SU-DHL-6 (cell line): ENCODE measurements at regions not wholly inside any gene's neighbourhood (a gene's known extent, or its start where the extent isn't known, plus 50 kb on each side); places are given as distances from the start of the nearest gene placed in this dataset.

Experiments used
- H2AFZ ChIP-seq: fragments of 200-600 bp; sonication (generic); 2 replicates; pipeline ENCODE4 v1.6.1; 2014; ENCODE audit warnings: low read depth, mild to moderate bottlenecking, moderate library complexity, mixed read lengths, antibody characterized with exemption, low read length; ENCODE audit not compliant: severe bottlenecking
- H3F3A ChIP-seq: fragments of 200-600 bp; shearing (Covaris generic); 2 replicates; pipeline ENCODE4 v1.6.0; 2016; ENCODE audit warnings: antibody characterized with exemption, mild to moderate bottlenecking; ENCODE audit not compliant: insufficient read depth
- H3K27ac ChIP-seq: fragments of 200-600 bp; sonication (generic); 2 replicates; pipeline ENCODE4 v1.5.1; 2016; ENCODE audit warnings: low read depth, mild to moderate bottlenecking, low read length, moderate library complexity, mixed read lengths
- H3K27me3 ChIP-seq: fragments of 200-600 bp; sonication (generic), shearing (Covaris generic); 2 replicates; pipeline ENCODE4 v1.6.0; 2014; ENCODE audit warnings: mild to moderate bottlenecking, low read length
- H3K36me3 ChIP-seq: fragments of 200-600 bp; sonication (generic); 2 replicates; pipeline ENCODE4 v1.6.1; 2014; ENCODE audit warnings: mild to moderate bottlenecking, low read length, mixed read lengths
- H3K4me2 ChIP-seq: fragments of 300-600, 200-600 bp; shearing (Covaris generic), sonication (generic); 2 replicates; pipeline ENCODE4 v1.6.0; 2014; ENCODE audit warnings: low read length, low read depth, mild to moderate bottlenecking; ENCODE audit not compliant: poor library complexity, severe bottlenecking
- H3K4me3 ChIP-seq: fragments of 200-600 bp; sonication (generic); 2 replicates; pipeline ENCODE4 v1.5.1; 2014; ENCODE audit warnings: antibody characterized with exemption, low read length, mild to moderate bottlenecking, mixed read lengths; ENCODE audit not compliant: insufficient read depth, poor library complexity, severe bottlenecking
- H3K79me2 ChIP-seq: fragments of 200-600 bp; sonication (generic); 2 replicates; pipeline ENCODE4 v1.6.1; 2014; ENCODE audit warnings: mild to moderate bottlenecking, low read length, moderate library complexity; ENCODE audit not compliant: insufficient read depth
- H3K9ac ChIP-seq: fragments of 200-600 bp; sonication (generic); 2 replicates; pipeline ENCODE4 v1.7.0; 2014; ENCODE audit warnings: mild to moderate bottlenecking, low read length
- H3K9me2 ChIP-seq: fragments of 200-600 bp; sonication (generic); replicated peaks from 2 replicates; pipeline ENCODE4 v1.6.1; 2014; ENCODE audit warnings: low read length; ENCODE audit not compliant: insufficient read depth
- H3K9me3 ChIP-seq: fragments of 200-600 bp; sonication (generic); 2 replicates; pipeline ENCODE4 v1.6.1; 2014; ENCODE audit warnings: low read length, mixed read lengths; ENCODE audit not compliant: insufficient read depth
- H4K20me1 ChIP-seq: fragments of 200-600 bp; sonication (generic); 2 replicates; pipeline ENCODE4 v1.6.1; 2014; ENCODE audit warnings: low read depth, mild to moderate bottlenecking, antibody characterized with exemption, low read length, moderate library complexity, mixed read lengths
- CTCF ChIP-seq: fragments of 200-600 bp; sonication (generic); IDR thresholded peaks from one replicate; pipeline ENCODE4 v1.5.1; 2017; ENCODE audit warnings: antibody characterized with exemption, mild to moderate bottlenecking, low read length, moderate library complexity; ENCODE audit not compliant: insufficient read depth, poor library complexity, severe bottlenecking
- EZH2phosphoT487 ChIP-seq: fragments of 200-600 bp; sonication (generic), shearing (Covaris generic); conservative IDR thresholded peaks from 2 replicates; pipeline ENCODE4 v1.6.1; 2018; ENCODE audit warnings: mild to moderate bottlenecking, antibody characterized with exemption, low read length, moderate library complexity, mixed read lengths

- no peaks in the 10 kb centered on the region for H3K79me2 ChIP-seq
- H3K9me3 ChIP-seq: no peaks in the 10 kb centered on the region
- H4K20me1 ChIP-seq: no peaks in the 10 kb centered on the region
- no peaks in the 10 kb centered on the region for H3F3A ChIP-seq
- no peak for TF ChIP-seq CTCF
- no peak for TF ChIP-seq EZH2phosphoT487
- H3K4me3 ChIP-seq: no peak overlapping the region
- H3K27me3 ChIP-seq: no peaks in the 10 kb centered on the region
- H2AFZ ChIP-seq: no peak overlapping the region
- H3K36me3 ChIP-seq: no peaks in the 10 kb centered on the region
- H3K9ac ChIP-seq: no peak overlapping the region
- no peaks in the 10 kb centered on the region for H3K9me2 ChIP-seq
- no peak overlapping the region for H3K27ac ChIP-seq
- H3K4me2 ChIP-seq: no peak overlapping the region
Measured at GRCh38 chr7:15977663-15978062, 291.2 kb upstream of the MEOX2 start.

GRCh38 chr7:15972862-15973275 is 286.4 kb upstream of the MEOX2 start:
- no peaks in the 10 kb centered on the region for H4K20me1 ChIP-seq
- H3K27ac ChIP-seq: no peak overlapping the region
- TF ChIP-seq CTCF (no peak), EZH2phosphoT487 (no peak)
- no peaks in the 10 kb centered on the region for H3F3A ChIP-seq
- H3K36me3 ChIP-seq: no peaks in the 10 kb centered on the region
- H2AFZ ChIP-seq: no peak overlapping the region
- no peak overlapping the region for H3K4me3 ChIP-seq
- H3K9ac ChIP-seq: no peak overlapping the region
- H3K4me2 ChIP-seq: no peak overlapping the region
- no peaks in the 10 kb centered on the region for H3K27me3 ChIP-seq
- no peaks in the 10 kb centered on the region for H3K9me2 ChIP-seq
- H3K9me3 ChIP-seq: no peaks in the 10 kb centered on the region
- no peaks in the 10 kb centered on the region for H3K79me2 ChIP-seq

DNA sequence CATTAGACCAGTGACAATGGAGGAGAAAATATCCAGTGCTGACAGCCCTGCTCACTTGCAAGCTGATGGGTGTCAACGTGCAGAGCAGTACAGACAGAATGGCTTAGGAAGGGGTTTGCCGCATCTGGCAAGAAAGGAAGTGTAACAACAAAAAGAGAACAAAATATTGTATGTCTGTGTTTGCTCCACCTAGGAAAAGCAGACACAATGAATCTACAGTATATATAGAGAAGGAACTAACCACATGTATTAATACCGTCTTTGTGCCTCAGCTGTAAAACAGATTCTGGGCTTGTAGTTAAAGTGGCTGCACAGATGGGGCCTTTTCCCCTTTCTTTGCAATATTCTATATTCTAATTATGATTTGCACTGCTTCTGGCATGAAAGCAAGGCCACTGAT is 281.1 kb upstream of the MEOX2 start:
- Histone ChIP-seq H4K20me1 (no peaks in the 10 kb centered on the region), H3K4me2 (no peak overlapping the region), H3K27ac (no peak overlapping the region), H3K79me2 (no peaks in the 10 kb centered on the region), H3F3A (no peaks in the 10 kb centered on the region), H3K36me3 (no peaks in the 10 kb centered on the region), H3K9me2 (no peaks in the 10 kb centered on the region; the same call in 1 of the 2 replicates), H2AFZ (no peak overlapping the region), H3K27me3 (no peaks in the 10 kb centered on the region), H3K4me3 (no peak overlapping the region), H3K9ac (no peak overlapping the region), H3K9me3 (no peaks in the 10 kb centered on the region)
- TF ChIP-seq EZH2phosphoT487: no peak
- no peak for TF ChIP-seq CTCF
